ENCODE measurements at regions not wholly inside any gene's neighbourhood (a gene's known extent, or its start where the extent isn't known, plus 50 kb on each side); places are given as distances from the start of the nearest gene placed in this dataset.

DNA sequence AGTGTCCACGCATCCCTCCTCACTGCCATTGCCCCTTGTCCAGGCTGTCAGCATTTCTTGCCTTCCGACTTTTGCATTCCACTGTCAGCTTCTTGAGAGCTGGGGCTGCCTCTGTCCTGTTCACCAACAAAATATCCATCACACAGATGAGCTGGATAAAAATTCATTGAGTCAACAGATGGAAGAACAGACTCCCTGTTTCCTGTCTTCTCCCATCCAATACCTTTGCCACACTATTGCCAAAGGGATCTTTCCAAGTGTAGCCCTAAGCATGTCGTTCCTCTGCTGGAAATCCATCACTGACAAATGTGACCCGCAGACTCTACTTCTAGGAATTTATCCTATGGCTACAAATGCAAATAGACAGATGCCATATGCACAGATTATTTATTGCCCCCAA is 78.0 kb upstream of the PJA1 start:
- no peak overlapping the region for H3K4me3 ChIP-seq (replicated peaks; ENCODE audit: low read depth, low read length)
- H3K27me3 ChIP-seq (replicated peaks; ENCODE audit: control insufficient read depth, insufficient read depth, low read length), result peaks cover 2% of the 10 kb centered on the region
- DNase-seq (ENCODE audit: extremely low read depth, insufficient read length), result no peak
- TF ChIP-seq, protein P1, sequence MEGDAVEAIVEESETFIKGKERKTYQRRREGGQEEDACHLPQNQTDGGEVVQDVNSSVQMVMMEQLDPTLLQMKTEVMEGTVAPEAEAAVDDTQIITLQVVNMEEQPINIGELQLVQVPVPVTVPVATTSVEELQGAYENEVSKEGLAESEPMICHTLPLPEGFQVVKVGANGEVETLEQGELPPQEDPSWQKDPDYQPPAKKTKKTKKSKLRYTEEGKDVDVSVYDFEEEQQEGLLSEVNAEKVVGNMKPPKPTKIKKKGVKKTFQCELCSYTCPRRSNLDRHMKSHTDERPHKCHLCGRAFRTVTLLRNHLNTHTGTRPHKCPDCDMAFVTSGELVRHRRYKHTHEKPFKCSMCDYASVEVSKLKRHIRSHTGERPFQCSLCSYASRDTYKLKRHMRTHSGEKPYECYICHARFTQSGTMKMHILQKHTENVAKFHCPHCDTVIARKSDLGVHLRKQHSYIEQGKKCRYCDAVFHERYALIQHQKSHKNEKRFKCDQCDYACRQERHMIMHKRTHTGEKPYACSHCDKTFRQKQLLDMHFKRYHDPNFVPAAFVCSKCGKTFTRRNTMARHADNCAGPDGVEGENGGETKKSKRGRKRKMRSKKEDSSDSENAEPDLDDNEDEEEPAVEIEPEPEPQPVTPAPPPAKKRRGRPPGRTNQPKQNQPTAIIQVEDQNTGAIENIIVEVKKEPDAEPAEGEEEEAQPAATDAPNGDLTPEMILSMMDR (IDR thresholded peaks at IDR 0.05; ENCODE audit: insufficient read depth, low read length, poor library complexity, severe bottlenecking), result no peak
- H3K36me3 ChIP-seq (ENCODE audit: control insufficient read depth, insufficient read depth, low read length), result no peaks in the 10 kb centered on the region

DNA sequence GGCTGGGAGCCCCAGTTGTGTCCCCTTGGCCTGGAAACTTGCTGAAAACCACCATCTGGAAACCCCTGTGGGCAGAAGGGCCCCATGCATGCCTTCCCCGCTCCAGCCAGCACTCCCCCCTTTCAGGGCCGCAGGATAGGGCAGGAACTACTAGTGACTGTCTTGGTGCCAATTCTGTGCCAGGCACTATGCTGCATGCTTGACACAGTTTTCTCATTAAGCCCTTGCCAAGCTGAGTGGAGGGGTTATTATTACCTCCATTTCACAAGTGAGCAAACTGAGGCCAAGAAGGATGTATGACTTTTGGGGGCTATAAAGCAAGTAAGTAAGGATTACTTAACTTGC is 73.6 kb upstream of the PJA1 start:
- TF ChIP-seq, protein P1 (IDR thresholded peaks at IDR 0.05; ENCODE audit: insufficient read depth, low read length, poor library complexity, severe bottlenecking), result no peak
- no peak for DNase-seq (ENCODE audit: extremely low read depth, insufficient read length)

DNA sequence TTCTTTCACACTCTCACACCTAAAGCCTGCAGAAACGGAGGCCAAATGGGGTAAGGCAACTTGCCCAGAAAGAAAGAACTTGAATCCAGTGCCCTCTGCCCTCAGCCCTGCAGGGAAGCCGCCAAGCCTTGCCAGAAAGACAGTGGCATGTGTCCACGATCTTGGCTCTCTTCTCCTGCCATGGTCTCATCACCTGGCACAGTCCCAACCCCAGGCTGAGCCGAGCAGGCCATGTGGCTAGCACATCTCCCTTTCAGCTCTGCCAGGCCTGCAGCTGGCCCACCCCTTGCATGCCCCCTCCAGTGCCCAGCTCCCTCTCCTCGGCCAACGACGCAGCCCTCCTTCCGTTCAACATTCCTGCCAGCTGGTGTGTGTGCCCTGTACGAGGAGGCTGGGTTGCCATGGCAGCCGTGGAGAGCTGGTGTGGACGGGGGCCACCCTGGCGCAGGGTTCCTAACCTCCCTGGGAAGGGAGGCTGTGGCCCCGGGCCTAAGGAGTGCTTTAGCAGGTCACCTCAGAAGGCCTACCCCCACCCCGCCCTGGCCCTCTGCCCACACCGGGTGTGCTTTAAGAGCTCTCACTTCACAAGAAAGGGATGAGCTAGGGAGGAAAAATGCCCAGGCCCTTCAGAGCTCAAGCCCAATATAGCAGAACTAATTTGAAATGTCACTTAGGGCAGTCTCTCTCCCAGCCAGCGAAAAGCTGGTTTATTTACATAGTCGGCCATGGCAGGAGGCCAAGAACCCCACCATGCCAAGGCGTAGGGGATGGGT is 73.0 kb upstream of the PJA1 start:
- peaks cover 2% of the 10 kb centered on the region for H3K27me3 ChIP-seq (replicated peaks; ENCODE audit: control insufficient read depth, insufficient read depth, low read length)
- H3K36me3 ChIP-seq (ENCODE audit: control insufficient read depth, insufficient read depth, low read length), result no peaks in the 10 kb centered on the region
- H3K4me3 ChIP-seq (replicated peaks; ENCODE audit: low read depth, low read length), result no peak overlapping the region
- TF ChIP-seq, protein P1 (IDR thresholded peaks at IDR 0.05; ENCODE audit: insufficient read depth, low read length, poor library complexity, severe bottlenecking), result no peak
- DNase-seq (ENCODE audit: extremely low read depth, insufficient read length), result no peak

More for the DNA sequence above, 73.6 kb upstream of the PJA1 start:
- Histone ChIP-seq H3K27me3 (replicated peaks; ENCODE audit: control insufficient read depth, insufficient read depth, low read length) (peaks cover 2% of the 10 kb centered on the region), H3K36me3 (ENCODE audit: control insufficient read depth, insufficient read depth, low read length) (no peaks in the 10 kb centered on the region), H3K4me3 (replicated peaks; ENCODE audit: low read depth, low read length) (no peak overlapping the region)

DNA sequence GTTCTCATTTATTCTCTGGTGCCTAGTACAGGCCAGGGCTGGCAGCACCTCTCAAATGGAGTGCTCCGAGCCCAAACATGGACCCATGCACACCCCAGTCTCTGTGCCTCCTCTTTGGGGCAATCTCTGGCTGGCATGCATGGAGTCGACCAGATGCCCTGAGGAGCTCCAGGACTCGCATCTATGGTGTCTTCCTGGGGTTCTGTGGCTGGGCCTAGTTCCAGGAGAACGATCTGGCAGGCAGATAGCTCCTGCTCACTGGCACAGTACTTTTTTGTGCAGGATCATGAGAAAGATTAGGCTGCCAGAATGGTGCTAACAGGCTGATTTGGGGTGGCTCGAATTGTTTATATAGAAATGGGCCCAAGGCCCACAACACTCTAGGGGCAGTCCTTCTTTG is 72.0 kb upstream of the PJA1 start:
- DNase-seq (ENCODE audit: extremely low read depth, insufficient read length), result no peak

DNA sequence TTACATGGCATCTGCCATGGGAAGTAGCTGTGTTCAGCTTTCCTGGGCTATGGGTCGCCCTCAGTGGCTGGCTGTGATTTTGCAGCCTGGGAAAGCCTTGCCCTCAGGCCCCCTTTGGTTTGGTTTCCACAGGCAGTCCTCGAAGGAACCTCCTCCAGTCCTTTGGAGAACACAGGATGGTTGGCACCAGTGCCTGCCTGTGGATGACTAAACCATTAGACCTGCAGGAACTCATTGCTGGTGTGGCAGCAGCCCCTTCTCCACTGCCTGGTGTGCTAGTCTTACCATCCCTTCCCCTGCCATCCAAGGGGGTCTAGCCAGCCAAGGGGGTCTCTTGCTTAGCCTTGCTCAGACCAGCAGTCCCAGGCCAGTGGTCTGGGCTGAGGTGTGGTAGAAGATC is 71.4 kb upstream of the PJA1 start:
- Histone ChIP-seq H3K27me3 (replicated peaks; ENCODE audit: control insufficient read depth, insufficient read depth, low read length) (no peaks in the 10 kb centered on the region), H3K4me3 (replicated peaks; ENCODE audit: low read depth, low read length) (no peak overlapping the region), H3K36me3 (ENCODE audit: control insufficient read depth, insufficient read depth, low read length) (no peaks in the 10 kb centered on the region)
- no peak for DNase-seq (ENCODE audit: extremely low read depth, insufficient read length)
- TF ChIP-seq, protein P1 (IDR thresholded peaks at IDR 0.05; ENCODE audit: insufficient read depth, low read length, poor library complexity, severe bottlenecking), result no peak

More for the DNA sequence above, 72.0 kb upstream of the PJA1 start:
- Histone ChIP-seq H3K4me3 (replicated peaks; ENCODE audit: low read depth, low read length) (no peak overlapping the region), H3K36me3 (ENCODE audit: control insufficient read depth, insufficient read depth, low read length) (no peaks in the 10 kb centered on the region), H3K27me3 (replicated peaks; ENCODE audit: control insufficient read depth, insufficient read depth, low read length) (no peaks in the 10 kb centered on the region; the same call in 1 of the 2 replicates)
- TF ChIP-seq, protein P1 (IDR thresholded peaks at IDR 0.05; ENCODE audit: insufficient read depth, low read length, poor library complexity, severe bottlenecking), result no peak
